ENCODE measurements at regions not wholly inside any gene's neighbourhood (a gene's known extent, or its start where the extent isn't known, plus 50 kb on each side); places are given as distances from the start of the nearest gene placed in this dataset.

- Mint-ChIP-seq H3K4me1 (peaks cover 6% of the 10 kb centered on the region), H3K27ac (no peak overlapping the region), H3K4me3 (no peak overlapping the region), H3K9me3 (peaks cover 1% of the 10 kb centered on the region), H3K27me3 (peaks cover 10% of the 10 kb centered on the region), H3K36me3 (no peaks in the 10 kb centered on the region)
- ATAC-seq (ENCODE audit: low read depth) (no peak), DNase-seq (ENCODE audit: low spot score in 2 of 2) (no peak)
Measured at GRCh38 chr20:19077370-19078220, 134.8 kb upstream of the SLC24A3 start.

GRCh38 chr20:19078448-19079373, 133.7 kb upstream of the SLC24A3 start:
- Mint-ChIP-seq H3K27ac (no peak overlapping the region), H3K4me1 (peaks cover 6% of the 10 kb centered on the region), H3K27me3 (peaks cover 10% of the 10 kb centered on the region), H3K9me3 (peaks cover 1% of the 10 kb centered on the region), H3K4me3 (no peak overlapping the region), H3K36me3 (no peaks in the 10 kb centered on the region)
- no peak for DNase-seq (ENCODE audit: low spot score in 2 of 2)
- no peak for ATAC-seq (ENCODE audit: low read depth)

GRCh38 chr20:19079536-19080299, 132.7 kb upstream of the SLC24A3 start:
- Mint-ChIP-seq H3K4me3 (no peak overlapping the region), H3K27ac (no peak overlapping the region), H3K4me1 (peaks cover 6% of the 10 kb centered on the region), H3K9me3 (peaks cover 1% of the 10 kb centered on the region), H3K36me3 (no peaks in the 10 kb centered on the region), H3K27me3 (peaks cover 10% of the 10 kb centered on the region)
- ATAC-seq (ENCODE audit: low read depth) = no peak
- DNase-seq (ENCODE audit: low spot score in 2 of 2) = no peak

DNA sequence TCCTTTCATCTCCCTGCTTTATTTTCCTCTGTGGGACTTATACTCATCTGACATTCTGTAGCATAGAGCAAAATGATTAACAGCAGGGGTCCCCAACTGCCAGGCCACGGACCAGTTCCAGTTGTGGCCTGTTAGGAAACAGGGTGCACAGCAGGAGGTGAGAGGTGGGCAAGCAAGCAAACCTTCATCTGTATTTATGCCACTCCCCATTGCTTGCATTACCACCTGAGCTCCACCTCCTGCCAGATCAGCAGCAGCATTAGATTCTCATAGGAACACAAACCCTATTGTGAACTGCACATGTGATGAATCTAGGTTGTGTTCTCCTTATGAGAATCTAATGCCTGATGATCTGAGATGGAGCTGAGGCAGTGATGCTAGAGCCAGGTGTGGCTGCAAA, 130.5 kb upstream of the SLC24A3 start:
- Mint-ChIP-seq H3K9me3 (peaks cover 1% of the 10 kb centered on the region), H3K4me1 (no peaks in the 10 kb centered on the region), H3K36me3 (no peaks in the 10 kb centered on the region), H3K27me3 (peaks cover 10% of the 10 kb centered on the region), H3K27ac (no peak overlapping the region), H3K4me3 (no peak overlapping the region)
- DNase-seq (ENCODE audit: low spot score in 2 of 2) = no peak
- no peak for ATAC-seq (ENCODE audit: low read depth)

- Mint-ChIP-seq H3K9me3 (peaks cover 1% of the 10 kb centered on the region), H3K4me3 (no peak overlapping the region), H3K4me1 (no peaks in the 10 kb centered on the region), H3K27ac (no peak overlapping the region), H3K27me3 (peaks cover 4% of the 10 kb centered on the region), H3K36me3 (no peaks in the 10 kb centered on the region)
- ATAC-seq (ENCODE audit: low read depth) = no peak
- no peak for DNase-seq (ENCODE audit: low spot score in 2 of 2)
Measured at GRCh38 chr20:19083136-19083621, 129.3 kb upstream of the SLC24A3 start.

DNA sequence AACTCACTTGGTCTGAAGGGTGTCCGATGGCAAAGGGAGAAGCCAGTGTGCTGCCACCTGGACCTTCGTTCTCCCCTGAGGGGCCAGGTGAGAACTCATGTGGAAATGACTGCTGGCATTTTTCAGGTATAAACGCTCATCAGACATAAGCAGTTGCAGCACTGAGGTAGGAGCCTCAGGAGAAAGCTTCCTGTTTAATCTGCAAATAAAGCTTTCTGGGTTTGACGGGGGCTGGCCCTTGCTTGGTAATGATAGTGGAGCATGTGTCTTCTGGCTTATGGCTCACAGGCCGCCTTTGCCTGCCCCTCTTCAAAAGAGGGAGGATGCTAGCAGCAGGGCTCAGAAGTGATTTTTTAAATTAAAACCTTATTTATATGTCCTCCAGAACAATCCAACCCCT, 122.1 kb upstream of the SLC24A3 start:
- Mint-ChIP-seq H3K27ac (no peak overlapping the region), H3K27me3 (peaks cover 4% of the 10 kb centered on the region), H3K4me3 (no peak overlapping the region), H3K36me3 (no peaks in the 10 kb centered on the region), H3K9me3 (no peaks in the 10 kb centered on the region), H3K4me1 (no peaks in the 10 kb centered on the region)
- ATAC-seq (ENCODE audit: low read depth) = no peak
- DNase-seq (ENCODE audit: low spot score in 2 of 2) = no peak

DNA sequence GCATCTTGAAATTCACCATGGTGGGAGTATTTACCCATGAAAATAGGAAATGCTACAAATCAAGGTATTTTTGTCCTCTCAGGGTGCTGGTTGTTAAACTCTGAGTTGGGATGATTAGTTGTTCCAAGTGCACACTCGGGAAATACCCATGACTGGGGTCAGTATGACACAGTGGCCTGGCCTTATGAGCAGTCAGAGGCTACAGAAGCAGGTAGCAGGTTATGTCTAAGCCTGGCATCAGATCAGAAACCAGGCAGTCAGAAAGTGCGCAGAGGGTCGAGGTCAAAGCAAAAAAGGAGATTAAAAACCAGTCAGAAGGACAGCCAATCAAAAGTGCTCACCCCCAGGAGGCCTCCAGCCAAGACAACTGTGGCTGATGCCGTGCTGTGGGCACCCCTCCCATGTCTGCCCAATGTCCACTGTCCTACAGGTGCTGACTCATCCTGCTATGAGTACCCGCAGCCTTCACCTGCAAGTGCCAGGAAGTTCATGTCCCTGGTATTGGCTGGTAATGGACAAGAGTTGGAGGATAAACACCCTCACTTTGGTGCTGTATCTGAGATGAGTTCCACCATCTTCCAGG, 117.4 kb upstream of the SLC24A3 start:
- Mint-ChIP-seq H3K9me3 (no peaks in the 10 kb centered on the region), H3K4me1 (no peaks in the 10 kb centered on the region), H3K36me3 (no peaks in the 10 kb centered on the region), H3K4me3 (no peak overlapping the region), H3K27ac (no peak overlapping the region), H3K27me3 (peaks cover 5% of the 10 kb centered on the region)
- no peak for DNase-seq (ENCODE audit: low spot score in 2 of 2)
- no peak for ATAC-seq (ENCODE audit: low read depth)

DNA sequence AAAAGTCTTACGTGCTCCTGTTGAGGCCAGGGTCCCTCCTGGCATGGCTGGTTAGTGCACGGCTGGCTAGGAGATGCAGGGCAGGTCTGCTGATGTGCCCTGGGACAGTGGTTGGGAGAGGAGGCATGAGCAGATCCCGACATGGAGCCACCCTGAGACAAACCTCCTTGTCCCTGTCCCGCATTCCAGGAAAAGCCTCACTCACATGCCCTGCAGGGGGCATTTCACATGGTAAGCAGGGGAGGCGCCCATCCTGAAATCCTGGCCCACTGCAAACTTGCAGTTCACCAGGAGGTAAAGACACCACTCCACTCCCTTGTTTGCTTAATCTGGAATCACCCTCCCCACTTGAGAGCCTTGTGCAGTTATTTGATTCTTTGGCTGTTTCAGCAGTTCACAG, 116.7 kb upstream of the SLC24A3 start:
- Mint-ChIP-seq H3K27me3 (peaks cover 4% of the 10 kb centered on the region), H3K4me1 (no peaks in the 10 kb centered on the region), H3K9me3 (no peaks in the 10 kb centered on the region), H3K4me3 (no peak overlapping the region), H3K36me3 (no peaks in the 10 kb centered on the region), H3K27ac (no peak overlapping the region)
- no peak for ATAC-seq (ENCODE audit: low read depth)
- DNase-seq (ENCODE audit: low spot score in 2 of 2) = no peak

- no peaks in the 10 kb centered on the region for H3K9me3 Mint-ChIP-seq
- no peaks in the 10 kb centered on the region for H3K4me1 Mint-ChIP-seq
- DNase-seq (ENCODE audit: low spot score in 2 of 2) = no peak
- no peaks in the 10 kb centered on the region for H3K36me3 Mint-ChIP-seq
- H3K27ac Mint-ChIP-seq = no peak overlapping the region
- H3K27me3 Mint-ChIP-seq = peaks cover 3% of the 10 kb centered on the region
- no peak for ATAC-seq (ENCODE audit: low read depth)
- H3K4me3 Mint-ChIP-seq = no peak overlapping the region
Measured at GRCh38 chr20:19096843-19097242, 115.6 kb upstream of the SLC24A3 start.

- ATAC-seq (ENCODE audit: low read depth) = no peak
- no peaks in the 10 kb centered on the region for H3K9me3 Mint-ChIP-seq
- H3K27ac Mint-ChIP-seq = no peak overlapping the region
Measured at GRCh38 chr20:19098117-19098516, 114.3 kb upstream of the SLC24A3 start.

GRCh38 chr20:19098806-19099578, 113.5 kb upstream of the SLC24A3 start:
- DNase-seq (ENCODE audit: low spot score in 2 of 2) (no peak), ATAC-seq (ENCODE audit: low read depth) (no peak)
- H3K36me3 Mint-ChIP-seq = no peaks in the 10 kb centered on the region
- H3K27ac Mint-ChIP-seq = no peak overlapping the region
- no peak overlapping the region for H3K4me3 Mint-ChIP-seq
- H3K4me1 Mint-ChIP-seq = no peaks in the 10 kb centered on the region
- peaks cover 1% of the 10 kb centered on the region for H3K27me3 Mint-ChIP-seq
- no peaks in the 10 kb centered on the region for H3K9me3 Mint-ChIP-seq

More at GRCh38 chr20:19098117-19098516, 114.3 kb upstream of the SLC24A3 start:
- no peak overlapping the region for H3K4me3 Mint-ChIP-seq
- no peaks in the 10 kb centered on the region for H3K36me3 Mint-ChIP-seq
- peaks cover 1% of the 10 kb centered on the region for H3K27me3 Mint-ChIP-seq
- no peaks in the 10 kb centered on the region for H3K4me1 Mint-ChIP-seq
- no peak for DNase-seq (ENCODE audit: low spot score in 2 of 2)

DNA sequence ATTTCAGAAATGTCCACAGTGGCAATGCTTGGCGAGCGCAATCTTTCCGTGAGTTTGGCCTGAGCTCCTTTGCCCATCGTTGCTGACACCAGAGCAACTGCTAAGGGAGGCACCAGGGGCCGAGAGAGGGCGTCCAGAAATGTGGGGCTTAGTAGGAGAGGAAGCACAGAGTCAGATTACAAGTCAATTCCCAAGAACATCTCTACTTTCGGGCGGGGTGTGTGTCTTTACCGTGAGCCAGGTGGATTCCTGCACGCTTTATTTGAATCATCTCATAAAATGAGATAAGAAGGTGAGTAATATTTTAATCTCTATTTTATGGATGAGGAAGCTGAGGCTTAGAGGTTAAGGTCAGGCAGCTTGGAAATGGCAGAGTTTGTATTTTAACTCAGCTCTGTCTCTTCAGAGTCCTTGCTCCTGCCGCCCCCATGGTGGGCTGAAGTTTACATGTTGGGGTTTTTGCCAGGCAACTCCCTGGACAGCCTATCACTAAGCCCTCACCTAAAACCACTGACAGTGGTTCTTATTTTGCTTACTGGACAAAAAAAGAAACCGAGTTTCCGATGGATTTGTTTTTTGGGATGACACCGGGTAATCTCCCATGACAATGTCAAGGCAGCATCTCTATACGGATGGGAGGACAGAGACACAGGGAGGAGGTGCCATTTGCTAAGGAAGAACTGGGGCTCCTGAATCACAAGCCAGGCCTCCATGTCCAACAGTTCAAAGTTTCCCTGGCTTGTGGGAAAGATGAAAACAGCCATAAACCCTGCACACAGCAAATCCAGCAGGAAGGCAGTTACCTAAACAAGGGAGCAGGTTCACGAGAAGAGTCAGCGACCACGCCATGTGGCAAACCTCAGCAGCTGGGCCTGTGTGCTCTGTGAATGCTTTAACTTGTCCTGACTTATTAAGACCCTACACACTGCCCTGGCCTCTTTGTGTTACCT, 112.6 kb upstream of the SLC24A3 start:
- no peak for ATAC-seq (ENCODE audit: low read depth)
- Mint-ChIP-seq H3K27me3 (peaks cover 1% of the 10 kb centered on the region), H3K36me3 (no peaks in the 10 kb centered on the region), H3K9me3 (no peaks in the 10 kb centered on the region), H3K4me1 (no peaks in the 10 kb centered on the region), H3K4me3 (no peak overlapping the region), H3K27ac (no peak overlapping the region)
- no peak for DNase-seq (ENCODE audit: low spot score in 2 of 2)

All from memory B cell (primary cell).